Esophagus (tissue), 2 donors: ENCODE measurements at regions not wholly inside any gene's neighbourhood (a gene's known extent, or its start where the extent isn't known, plus 50 kb on each side); places are given as distances from the start of the nearest gene placed in this dataset.

Source experiments
- H3K27ac ChIP-seq, 2 donors: one replicate each; pipeline ENCODE4 v1.5.1; 2013; ENCODE audit warnings: low read depth in 2 of 2, mild to moderate bottlenecking in 2 of 2, inconsistent platforms in 1 of 2, low read length in 1 of 2, moderate library complexity in 1 of 2
- H3K27me3 ChIP-seq, 2 donors: one replicate each; pipeline ENCODE4 v1.6.1; 2013; ENCODE audit warnings: low read length in 2 of 2, control low read depth in 1 of 2, mild to moderate bottlenecking in 1 of 2; ENCODE audit not compliant: insufficient read depth in 2 of 2, control insufficient read depth in 1 of 2
- H3K36me3 ChIP-seq, 2 donors: one replicate each; pipeline ENCODE4 v1.6.1; 2013; ENCODE audit warnings: low read length in 1 of 2; ENCODE audit not compliant: control insufficient read depth in 2 of 2, insufficient read depth in 2 of 2
- H3K4me1 ChIP-seq, 2 donors: one replicate each; pipeline ENCODE4 v1.6.1; 2013; ENCODE audit warnings: low read length in 1 of 2; ENCODE audit not compliant: control insufficient read depth in 2 of 2, insufficient read depth in 2 of 2
- H3K4me3 ChIP-seq, 2 donors: one replicate each; pipeline ENCODE4 v1.5.1; 2013; ENCODE audit warnings: low read length in 2 of 2, mild to moderate bottlenecking in 2 of 2, low read depth in 1 of 2, moderate library complexity in 1 of 2
- H3K9me3 ChIP-seq, 2 donors: one replicate each; pipeline ENCODE4 v1.6.1; 2013; ENCODE audit warnings: mild to moderate bottlenecking in 2 of 2, low read depth in 1 of 2, low read length in 1 of 2, moderate library complexity in 1 of 2; ENCODE audit not compliant: control insufficient read depth in 2 of 2, insufficient read depth in 1 of 2
- WGBS, 2 donors: extraction: QIAGEN DNeasy Blood & Tissue Kit; methylation state at CpG; one replicate each; pipeline ENCODE4 v1.1.7; 2013; 5-methylcytosine and 5-hydroxymethylcytosine counted together
- donor health status: healthy with polysubstance abuse.
- donor health status: Bipolar disorder and iron deficiency.

DNA sequence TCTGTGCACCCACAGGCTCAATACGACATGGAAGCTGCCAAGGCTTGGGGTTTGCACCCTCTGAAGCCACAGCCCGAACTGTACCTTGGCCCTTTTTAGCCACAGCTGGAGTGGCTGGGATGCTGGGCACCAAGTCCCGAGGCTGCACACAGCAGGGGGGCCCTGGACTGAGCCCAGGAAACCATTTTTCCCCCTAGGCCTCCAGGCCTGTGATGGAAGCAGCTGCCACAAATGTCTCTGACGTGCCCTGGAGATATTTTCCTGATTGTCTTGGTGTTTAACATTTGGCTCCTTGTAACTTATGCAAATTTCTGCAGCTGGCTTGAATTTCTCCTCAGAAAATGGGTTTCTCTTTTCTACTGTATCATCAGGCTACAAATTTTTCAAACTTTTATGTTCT, 82.3 kb upstream of the LPAR1 start:
- 67 to 76% methylated on average over 4 of the region's 4 CpGs for WGBS, 2 donors
- H3K4me1 ChIP-seq = no peaks in the 10 kb centered on the region
- no peak overlapping the region for H3K27ac ChIP-seq
- no peaks in the 10 kb centered on the region for H3K27me3 ChIP-seq
- H3K4me3 ChIP-seq = no peak overlapping the region
- no peaks in the 10 kb centered on the region for H3K36me3 ChIP-seq
- H3K9me3 ChIP-seq = no peaks in the 10 kb centered on the region

- Histone ChIP-seq H3K27ac (no peak overlapping the region), H3K27me3 (no peaks in the 10 kb centered on the region), H3K4me3 (no peak overlapping the region), H3K36me3 (no peaks in the 10 kb centered on the region), H3K4me1 (no peaks in the 10 kb centered on the region), H3K9me3 (no peaks in the 10 kb centered on the region)
These were observed 80.1 kb upstream of the LPAR1 start for GRCh38 chr9:111118256-111118948.

- H3K27me3 ChIP-seq = no peaks in the 10 kb centered on the region
- no peaks in the 10 kb centered on the region for H3K4me1 ChIP-seq
- H3K4me3 ChIP-seq = no peak overlapping the region
- H3K36me3 ChIP-seq = no peaks in the 10 kb centered on the region
- no peak overlapping the region for H3K27ac ChIP-seq
- 63 to 74% methylated on average over 1 of the region's 1 CpG for WGBS, 2 donors
- no peaks in the 10 kb centered on the region for H3K9me3 ChIP-seq
These were observed 76.2 kb upstream of the LPAR1 start for GRCh38 chr9:111114486-111114885.

- no peaks in the 10 kb centered on the region for H3K9me3 ChIP-seq
- no peaks in the 10 kb centered on the region for H3K4me1 ChIP-seq
- 83 to 85% methylated on average over 2 of the region's 2 CpGs for WGBS, 2 donors
- no peak overlapping the region for H3K4me3 ChIP-seq
- no peak overlapping the region for H3K27ac ChIP-seq
- H3K36me3 ChIP-seq = no peaks in the 10 kb centered on the region
- H3K27me3 ChIP-seq = no peaks in the 10 kb centered on the region
These were observed 75.4 kb upstream of the LPAR1 start for GRCh38 chr9:111113712-111114111.

DNA sequence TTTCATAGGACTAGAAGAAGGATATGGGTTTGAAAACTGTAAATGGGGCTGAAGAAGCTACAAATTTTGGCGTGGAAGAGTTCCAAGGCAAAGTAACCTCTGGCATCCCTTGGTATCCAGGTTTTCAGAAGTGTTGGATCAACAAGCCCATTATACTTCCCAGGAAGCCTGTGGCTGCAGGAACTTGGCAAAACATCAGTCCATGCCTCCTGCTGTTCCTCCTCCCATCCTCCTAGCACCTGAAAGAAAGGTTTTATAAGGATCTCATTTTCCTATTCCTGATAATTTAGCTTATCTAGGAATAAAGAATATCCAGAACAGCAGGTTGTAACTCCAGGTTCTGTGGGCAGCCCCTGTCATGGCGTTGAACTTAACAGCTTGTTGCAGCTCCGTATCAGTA, 72.5 kb upstream of the LPAR1 start:
- WGBS, 2 donors = 66 to 79% methylated on average over 3 of the region's 3 CpGs
- Histone ChIP-seq H3K4me1 (no peaks in the 10 kb centered on the region), H3K27ac (no peak overlapping the region), H3K4me3 (no peak overlapping the region), H3K27me3 (no peaks in the 10 kb centered on the region), H3K9me3 (no peaks in the 10 kb centered on the region), H3K36me3 (no peaks in the 10 kb centered on the region)

DNA sequence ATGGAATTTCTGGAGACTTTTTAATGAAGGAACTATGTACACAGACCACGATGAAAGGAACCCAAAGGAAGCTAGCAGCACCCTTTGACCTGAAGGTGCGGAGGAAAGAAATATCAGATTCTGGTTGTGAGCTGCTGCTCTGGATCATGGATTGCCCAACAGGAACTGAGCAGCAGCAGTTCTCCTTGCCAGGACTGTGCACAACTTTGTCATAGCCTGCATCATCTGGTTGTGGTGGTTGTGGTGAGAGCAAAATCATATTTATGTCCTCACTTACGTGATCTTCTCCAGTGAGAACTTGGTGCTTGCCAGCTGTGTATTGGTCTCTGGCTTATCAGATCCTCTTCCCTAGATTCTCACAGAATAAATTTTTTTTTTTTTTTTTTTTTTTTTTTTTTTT, 70.7 kb upstream of the LPAR1 start:
- Histone ChIP-seq H3K9me3 (no peaks in the 10 kb centered on the region), H3K36me3 (no peaks in the 10 kb centered on the region), H3K4me3 (no peak overlapping the region), H3K27ac (no peak overlapping the region), H3K27me3 (no peaks in the 10 kb centered on the region), H3K4me1 (no peaks in the 10 kb centered on the region)
- 77 to 84% methylated on average over 3 of the region's 3 CpGs for WGBS, 2 donors

DNA sequence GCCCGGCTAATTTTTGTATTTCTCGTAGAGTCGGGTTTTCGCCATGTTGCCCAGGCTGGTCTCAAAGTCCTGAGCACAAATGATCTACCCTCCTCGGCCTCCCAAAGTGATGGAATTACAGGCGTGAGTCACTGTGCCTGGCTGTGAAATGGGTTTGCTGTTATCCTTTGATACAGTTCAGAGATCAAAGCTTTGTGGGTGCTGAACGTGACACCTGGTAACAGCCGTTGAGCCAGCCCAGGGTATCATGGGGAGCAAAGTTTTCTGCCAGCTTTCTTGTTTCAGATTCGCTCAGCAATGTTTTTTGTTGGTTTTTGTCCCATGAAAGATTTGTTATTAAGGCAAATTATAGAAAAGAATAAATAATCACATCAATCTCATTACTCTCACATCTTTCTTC, 68.9 kb upstream of the LPAR1 start:
- Histone ChIP-seq H3K27ac (no peak overlapping the region), H3K36me3 (no peaks in the 10 kb centered on the region), H3K27me3 (no peaks in the 10 kb centered on the region), H3K9me3 (peaks cover 0 to 3% of the 10 kb centered on the region in 2 donors), H3K4me3 (no peak overlapping the region), H3K4me1 (no peaks in the 10 kb centered on the region)
- WGBS, 2 donors = 88% methylated on average over 9 of the region's 9 CpGs

GRCh38 chr9:111106202-111106601, 67.9 kb upstream of the LPAR1 start:
- Histone ChIP-seq H3K4me1 (no peaks in the 10 kb centered on the region), H3K27me3 (no peaks in the 10 kb centered on the region), H3K4me3 (no peak overlapping the region), H3K9me3 (peaks cover 0 to 3% of the 10 kb centered on the region in 2 donors), H3K27ac (no peak overlapping the region), H3K36me3 (no peaks in the 10 kb centered on the region)
- WGBS, 2 donors = 79 to 81% methylated on average over 6 of the region's 6 CpGs

DNA sequence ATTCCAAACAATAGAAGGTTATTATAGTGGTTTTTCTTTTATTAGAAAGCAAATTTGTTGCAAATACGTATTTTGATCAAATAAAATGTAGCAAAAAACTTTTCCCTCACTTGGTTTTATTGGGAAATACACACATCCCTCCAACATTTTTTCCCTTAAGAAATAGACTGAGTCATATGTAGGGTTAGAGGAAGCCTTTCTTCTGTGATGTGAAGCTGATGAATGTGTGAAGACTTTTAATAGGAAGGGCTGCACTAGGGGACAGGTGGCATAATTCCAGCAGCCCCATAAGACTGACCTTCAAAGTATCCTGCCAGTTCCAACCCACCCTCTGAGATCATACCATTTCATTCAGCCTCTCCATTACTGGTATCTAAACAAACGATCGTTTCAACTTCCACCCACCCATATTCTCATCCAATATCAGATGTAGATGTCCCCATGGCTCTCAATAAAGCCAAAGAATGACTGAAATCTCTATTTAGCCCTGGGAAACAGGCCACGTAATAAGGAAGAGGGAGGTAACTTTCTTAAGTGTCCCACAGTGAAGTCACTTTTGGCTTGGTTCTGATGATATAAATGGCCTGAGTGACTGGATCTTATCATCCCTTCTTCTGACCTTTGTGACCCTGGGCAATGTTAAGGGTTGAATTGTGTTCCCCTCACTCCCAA, 64.7 kb upstream of the LPAR1 start:
- Histone ChIP-seq H3K9me3 (peaks cover 0 to 3% of the 10 kb centered on the region in 2 donors), H3K27me3 (no peaks in the 10 kb centered on the region), H3K4me3 (no peak overlapping the region), H3K27ac (no peak overlapping the region), H3K36me3 (no peaks in the 10 kb centered on the region), H3K4me1 (no peaks in the 10 kb centered on the region)
- WGBS, 2 donors = 75 to 77% methylated on average over 4 of the region's 4 CpGs
